GM12891 (cell line): ENCODE measurements at regions not wholly inside any gene's neighbourhood (a gene's known extent, or its start where the extent isn't known, plus 50 kb on each side); places are given as distances from the start of the nearest gene placed in this dataset.
A peak's percentile ranks its signal among the peaks of the same experiment; 100 is the strongest.

ENCODE experiments used
- DNase-seq: peaks from one replicate; pipeline ENCODE4 v3.0.0; 2011; ENCODE audit warnings: low spot score; ENCODE audit not compliant: insufficient read length
- FAIRE-seq: peaks from 2 replicates; lab custom pipeline; 2011; peaks lifted over from hg19 to GRCh38; lab: Jason Lieb, UNC
- PAX5 ChIP-seq: IDR thresholded peaks from 2 replicates; pipeline ENCODE4 v1.6.1; 2011; ENCODE audit warnings: low read length, moderate library complexity, mild to moderate bottlenecking; ENCODE audit not compliant: insufficient read depth, severe bottlenecking
- POLR2A ChIP-seq: IDR thresholded peaks from 2 replicates; pipeline ENCODE4 v1.6.1; 2011; ENCODE audit warnings: low read depth, low read length, control low read depth
- POLR2AphosphoS5 ChIP-seq: IDR thresholded peaks from 2 replicates; pipeline ENCODE4 v1.6.1; 2011; ENCODE audit warnings: low read depth, low read length, control low read depth
- POU2F2 ChIP-seq: IDR thresholded peaks from 2 replicates; pipeline ENCODE4 v1.6.1; 2011; ENCODE audit warnings: low read depth, mild to moderate bottlenecking, control low read depth, low read length, moderate library complexity
- SPI1 ChIP-seq: IDR thresholded peaks from 2 replicates; pipeline ENCODE4 v1.6.1; 2011; ENCODE audit warnings: low read depth, low read length, control low read depth
- TAF1 ChIP-seq: IDR thresholded peaks from 2 replicates; pipeline ENCODE4 v1.6.1; 2011; ENCODE audit warnings: low read depth, low read length, control low read depth

DNA sequence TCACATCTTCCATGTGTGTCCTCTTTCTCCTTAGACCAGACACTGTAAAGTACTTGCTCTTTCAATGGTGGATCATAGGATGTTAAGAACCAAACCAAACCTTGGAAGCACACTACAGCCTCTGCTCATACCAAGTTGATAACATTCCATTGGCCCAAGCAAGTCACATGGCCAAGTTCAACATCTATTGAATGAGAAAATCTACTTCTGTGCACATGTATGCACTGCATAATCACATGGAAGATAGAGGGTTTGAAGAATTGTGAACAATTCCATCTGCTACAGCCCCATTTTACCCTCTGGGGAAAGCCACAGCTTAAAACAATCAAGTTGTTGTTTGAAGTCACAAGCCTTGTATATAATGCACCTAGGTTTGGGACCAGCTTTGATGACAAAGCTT lies 68.2 kb downstream of the MFAP3 start:
- TF ChIP-seq POLR2AphosphoS5, result no peak
- TF ChIP-seq TAF1, result no peak
- TF ChIP-seq POLR2A, result no peak
- TF ChIP-seq PAX5, result no peak
- no peak for DNase-seq
- FAIRE-seq, result no peak

GRCh38 chr5:154107756-154108155 lies 69.0 kb downstream of the MFAP3 start:
- DNase-seq, result no peak
- no peak for FAIRE-seq
- no peak for TF ChIP-seq POU2F2
- TF ChIP-seq POLR2AphosphoS5, result no peak
- TF ChIP-seq PAX5, result no peak
- no peak for TF ChIP-seq TAF1
- no peak for TF ChIP-seq POLR2A
- no peak for TF ChIP-seq SPI1

- FAIRE-seq, result no peak
- TF ChIP-seq POLR2A, result no peak
- TF ChIP-seq PAX5, result no peak
- no peak for TF ChIP-seq POU2F2
- TF ChIP-seq POLR2AphosphoS5, result no peak
- no peak for TF ChIP-seq TAF1
- TF ChIP-seq SPI1, result no peak
- DNase-seq, result no peak
Observed at GRCh38 chr5:154109416-154110106, 70.8 kb downstream of the MFAP3 start.

- TF ChIP-seq POLR2AphosphoS5 (no peak), SPI1 (peak; percentile 31; the same call in 1 of the 2 replicates)
- DNase-seq, result no peak
- FAIRE-seq, result no peak
Observed at GRCh38 chr5:154110107-154110453, 71.3 kb downstream of the MFAP3 start.

DNA sequence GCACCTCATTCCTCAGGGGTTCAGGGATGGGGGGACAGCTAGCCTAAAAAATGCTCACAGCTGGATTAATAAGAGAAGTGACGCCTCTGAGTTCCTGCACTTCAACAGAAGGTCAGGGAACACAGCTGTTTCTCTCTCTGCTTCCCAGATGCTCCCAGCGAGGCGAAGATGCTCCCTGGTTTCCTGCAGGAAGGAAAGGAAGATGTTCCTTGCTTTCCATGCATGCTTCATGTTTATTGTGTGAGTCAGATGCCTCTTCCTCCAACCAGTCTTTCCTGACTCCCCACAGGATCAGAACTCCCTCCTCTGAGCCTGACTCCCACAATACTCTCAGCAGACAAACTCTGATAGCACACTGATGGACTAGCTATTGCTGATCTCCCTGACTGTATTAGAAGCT lies 71.9 kb downstream of the MFAP3 start:
- DNase-seq (no peak), FAIRE-seq (no peak)
- TF ChIP-seq SPI1, result no peak
- no peak for TF ChIP-seq POU2F2
- no peak for TF ChIP-seq PAX5
- TF ChIP-seq POLR2AphosphoS5, result no peak

DNA sequence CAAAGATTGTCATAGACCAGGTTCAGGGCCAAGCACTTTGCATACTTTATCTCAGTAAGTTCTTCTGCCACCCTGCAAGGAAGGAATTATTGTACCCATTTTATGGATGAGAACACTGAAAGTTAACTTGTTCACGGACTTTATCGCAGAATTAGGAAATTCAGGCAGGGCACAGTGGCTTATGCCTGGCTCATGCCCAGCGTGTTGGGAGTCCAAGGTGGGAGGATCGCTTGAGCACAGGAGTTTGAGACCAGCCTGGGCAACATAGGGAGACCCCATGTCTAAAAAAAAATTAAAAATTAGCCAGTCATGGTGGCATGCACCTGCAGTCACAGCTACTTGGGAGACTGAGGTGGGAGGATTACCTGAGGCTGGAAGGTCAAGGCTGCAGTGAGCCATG lies 72.4 kb downstream of the MFAP3 start:
- FAIRE-seq, result peak; percentile 28
- TF ChIP-seq PAX5, result no peak
- no peak for DNase-seq

- TF ChIP-seq POLR2A (no peak), TAF1 (no peak), PAX5 (no peak), SPI1 (no peak), POU2F2 (no peak), POLR2AphosphoS5 (no peak)
- DNase-seq (no peak), FAIRE-seq (no peak)
Observed at GRCh38 chr5:154112255-154112654, 73.5 kb downstream of the MFAP3 start.

DNA sequence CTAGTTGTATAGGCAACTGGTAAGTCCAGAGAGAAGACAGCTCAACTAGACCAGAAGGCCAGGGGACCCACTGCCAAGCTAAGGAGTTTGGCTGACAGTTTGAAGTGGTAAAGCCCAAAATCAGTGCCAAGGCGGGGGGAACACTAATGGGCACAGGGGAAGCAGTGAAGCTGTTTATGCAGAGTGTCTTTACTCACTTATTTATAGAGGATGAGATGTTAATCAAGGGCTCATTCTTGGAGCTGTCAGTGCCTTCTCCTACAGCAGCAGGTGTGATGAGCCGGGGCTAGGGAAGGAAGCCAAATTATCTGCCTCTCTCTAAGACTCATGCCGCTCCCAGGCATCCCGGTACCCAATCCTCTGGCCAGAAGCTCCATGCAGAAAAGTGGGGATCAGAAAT lies 75.2 kb upstream of the GALNT10 start:
- DNase-seq, result no peak
- TF ChIP-seq POLR2AphosphoS5, result no peak
- TF ChIP-seq PAX5, result no peak
- TF ChIP-seq POU2F2, result no peak
- TF ChIP-seq POLR2A, result no peak
- no peak for TF ChIP-seq TAF1
- TF ChIP-seq SPI1, result no peak
- FAIRE-seq, result no peak

DNA sequence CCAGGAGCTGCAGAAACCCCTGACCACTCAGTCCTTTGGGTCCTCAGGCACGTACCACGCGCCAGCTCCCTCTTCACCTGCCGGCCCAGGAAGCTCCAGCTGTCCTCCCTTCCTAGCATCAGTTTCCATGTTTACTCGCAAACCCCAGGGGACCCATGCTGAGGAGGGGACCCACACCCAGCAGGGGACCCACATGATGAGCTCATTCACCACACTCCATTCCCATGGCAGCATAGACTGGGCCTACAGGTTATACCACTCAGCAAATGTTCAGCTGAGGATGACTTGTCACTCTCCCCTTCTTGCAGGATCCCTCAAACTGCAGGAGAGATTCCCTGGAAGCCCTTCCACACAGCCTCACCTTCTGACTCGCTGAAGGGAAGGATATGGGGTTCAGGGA lies 73.5 kb upstream of the GALNT10 start:
- FAIRE-seq (no peak), DNase-seq (no peak)
- TF ChIP-seq PAX5, result no peak

- DNase-seq (no peak), FAIRE-seq (no peak)
- TF ChIP-seq POLR2A, result no peak
- no peak for TF ChIP-seq SPI1
- no peak for TF ChIP-seq POLR2AphosphoS5
- no peak for TF ChIP-seq PAX5
- TF ChIP-seq POU2F2, result no peak
- TF ChIP-seq TAF1, result no peak
Observed at GRCh38 chr5:154117930-154118329, 72.6 kb upstream of the GALNT10 start.

GRCh38 chr5:154118385-154118784 lies 72.1 kb upstream of the GALNT10 start:
- FAIRE-seq (no peak), DNase-seq (no peak)
- no peak for TF ChIP-seq POLR2A
- no peak for TF ChIP-seq TAF1
- TF ChIP-seq SPI1, result no peak
- TF ChIP-seq POLR2AphosphoS5, result no peak
- TF ChIP-seq POU2F2, result no peak
- TF ChIP-seq PAX5, result no peak
